Stimulated activated CD4-positive, alpha-beta T cell treated with anti-CD3 and anti-CD28 coated beads, Interleukin-1b, Interleukin-23, amount 100 ng/mL, for 24 hours (primary cell): ENCODE measurements at regions not wholly inside any gene's neighbourhood (a gene's known extent, or its start where the extent isn't known, plus 50 kb on each side); places are given as distances from the start of the nearest gene placed in this dataset.

ENCODE experiments used
- DNase-seq, 4 experiments: peaks; one replicate each; pipeline ENCODE4 v3.0.0-alpha.2; 2020; ENCODE audit warnings: low read depth in 4 of 4, low spot score in 1 of 4

DNA sequence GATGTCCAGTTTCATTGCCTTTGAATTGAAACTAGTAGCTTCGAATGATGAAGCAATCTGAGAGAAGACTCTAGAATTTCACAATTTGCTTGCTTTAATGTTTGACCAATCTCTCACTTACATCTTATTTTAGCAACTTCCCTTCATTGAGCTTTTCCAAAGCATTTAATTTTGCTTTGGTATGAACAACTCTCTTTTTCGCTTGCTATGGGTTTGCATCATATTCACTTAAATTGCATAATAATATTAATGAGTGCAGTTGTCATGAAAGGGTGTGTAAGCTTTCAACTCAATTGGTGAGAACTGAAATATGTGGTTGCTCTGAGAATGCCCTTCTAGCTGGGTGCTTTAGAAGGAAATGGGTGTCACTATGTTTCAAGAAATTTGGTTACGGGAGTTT, 309.2 kb downstream of the HLX start:
- no peak for DNase-seq

- DNase-seq, result no peak
These were observed 311.0 kb downstream of the HLX start for GRCh38 chr1:221190249-221190648.

DNA sequence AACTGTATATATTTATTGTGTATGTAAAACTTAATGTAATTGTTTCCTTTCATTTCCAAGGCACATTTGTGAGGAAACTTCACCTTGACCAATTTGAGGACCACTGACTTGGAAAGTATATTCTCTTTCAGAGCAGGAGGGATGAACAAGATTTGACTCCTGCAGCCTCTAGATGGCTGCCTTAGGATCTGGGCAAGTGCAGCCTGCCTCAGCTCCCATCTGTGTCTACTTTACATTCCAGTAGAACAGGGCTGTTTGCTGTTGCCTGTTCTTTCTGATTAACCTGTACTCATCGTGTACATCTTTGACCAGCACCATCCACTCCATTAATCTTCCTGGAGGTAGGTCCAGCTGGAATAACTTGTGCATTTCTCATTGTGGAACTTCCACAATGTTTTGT, 312.8 kb downstream of the HLX start:
- no peak for DNase-seq

DNA sequence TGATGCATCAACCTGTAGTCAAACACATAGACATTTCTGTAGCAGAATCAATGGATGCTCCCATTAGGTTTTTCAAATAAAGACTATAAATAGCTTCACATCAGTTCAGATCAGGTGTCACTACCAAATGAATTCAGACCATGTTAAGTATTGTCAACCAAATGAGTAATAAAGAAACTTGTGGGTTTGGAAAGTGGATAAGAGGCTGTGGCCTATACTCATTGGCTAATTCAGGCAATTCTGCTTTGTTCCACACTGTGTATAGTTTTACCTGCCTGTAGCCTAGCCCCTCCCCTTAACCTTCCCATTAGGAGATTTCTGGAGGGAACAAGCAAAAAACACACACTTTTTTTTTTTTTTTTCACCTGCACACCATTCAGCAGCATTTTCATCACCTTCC, 321.2 kb downstream of the HLX start:
- DNase-seq, result no peak

DNA sequence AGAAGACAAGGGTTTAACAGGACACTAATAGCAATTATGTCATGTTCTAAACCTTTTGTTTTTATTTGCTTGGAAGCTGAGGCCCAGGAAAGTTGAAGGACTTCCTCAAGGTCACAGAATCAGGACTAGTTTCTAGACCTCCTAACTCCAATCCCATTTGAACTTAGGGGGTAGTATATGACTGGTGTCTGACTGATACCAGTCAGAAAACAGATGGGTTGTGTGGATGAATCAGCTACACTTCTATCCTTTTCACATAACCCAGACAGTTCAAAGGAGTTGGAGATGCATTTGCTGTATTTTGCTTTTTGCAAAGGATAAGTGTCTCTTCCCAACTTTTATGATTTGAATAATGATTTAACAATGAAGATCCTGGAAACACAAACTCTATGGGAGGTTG, 322.5 kb downstream of the HLX start:
- DNase-seq, result no peak

GRCh38 chr1:221203224-221204054, 324.2 kb downstream of the HLX start:
- DNase-seq, result peak; percentile 48 to 54 (median 52)

- no peak for DNase-seq
These were observed 325.0 kb downstream of the HLX start for GRCh38 chr1:221204055-221204833.

GRCh38 chr1:221206076-221206475, 326.8 kb downstream of the HLX start:
- no peak for DNase-seq

- DNase-seq, result no peak
These were observed 333.7 kb downstream of the HLX start for GRCh38 chr1:221212926-221213325.

DNA sequence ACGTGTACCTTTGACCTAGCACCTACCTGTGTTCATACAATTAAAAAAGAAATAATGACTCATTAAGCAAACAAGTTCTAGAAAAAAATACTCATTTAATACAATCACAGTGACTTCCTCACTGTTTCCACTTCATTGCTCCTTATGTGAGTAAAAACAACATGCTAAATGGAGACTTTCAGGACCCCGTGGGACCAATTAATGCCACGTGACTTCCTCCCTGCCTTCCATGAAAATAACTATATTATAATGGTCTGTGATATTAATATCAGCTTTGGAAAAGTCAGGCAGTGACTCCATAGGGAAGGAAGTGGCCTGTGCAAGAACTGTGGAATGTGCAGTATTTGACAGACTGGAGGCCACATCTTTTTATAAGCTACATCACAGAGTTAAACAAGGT, 337.8 kb downstream of the HLX start:
- DNase-seq, result no peak

DNA sequence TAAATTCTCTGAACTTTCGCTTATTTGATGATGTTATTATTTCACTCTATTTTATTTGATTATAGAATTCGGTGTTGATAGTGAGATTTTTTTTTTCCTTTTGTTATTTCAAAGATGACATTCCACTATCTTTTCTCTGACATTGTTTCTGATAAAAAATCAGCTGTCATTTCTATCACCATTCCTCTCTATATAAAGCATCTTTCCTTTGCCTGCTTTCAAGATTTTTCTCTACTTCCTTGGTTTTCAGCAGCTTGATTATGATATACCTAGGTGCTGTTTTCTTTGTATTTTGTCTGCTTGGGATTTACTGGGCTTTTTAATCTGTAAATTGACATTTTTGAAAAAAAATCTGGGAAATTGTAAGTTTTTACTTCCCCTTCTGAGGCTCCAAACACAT, 344.0 kb downstream of the HLX start:
- no peak for DNase-seq

DNA sequence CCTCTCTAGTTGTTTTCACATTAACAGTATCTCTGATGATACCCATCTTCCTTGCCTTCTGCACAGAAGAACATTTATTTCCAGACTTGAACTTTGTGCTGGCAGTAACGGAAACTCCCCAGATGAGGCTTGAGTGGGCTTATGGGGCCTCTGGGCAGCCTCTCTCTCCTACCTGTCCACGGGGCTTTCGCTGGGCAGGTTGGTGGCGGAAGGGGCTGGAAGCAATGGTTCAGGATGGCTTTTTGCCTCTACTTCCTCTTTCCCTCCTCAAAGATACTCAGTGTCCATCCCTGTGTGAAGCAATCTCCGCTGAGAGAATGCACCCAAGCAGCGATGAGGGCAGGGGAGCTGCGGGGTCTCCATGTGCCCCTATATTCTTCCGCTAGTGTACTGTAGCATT, 348.2 kb downstream of the HLX start:
- DNase-seq, result no peak

DNA sequence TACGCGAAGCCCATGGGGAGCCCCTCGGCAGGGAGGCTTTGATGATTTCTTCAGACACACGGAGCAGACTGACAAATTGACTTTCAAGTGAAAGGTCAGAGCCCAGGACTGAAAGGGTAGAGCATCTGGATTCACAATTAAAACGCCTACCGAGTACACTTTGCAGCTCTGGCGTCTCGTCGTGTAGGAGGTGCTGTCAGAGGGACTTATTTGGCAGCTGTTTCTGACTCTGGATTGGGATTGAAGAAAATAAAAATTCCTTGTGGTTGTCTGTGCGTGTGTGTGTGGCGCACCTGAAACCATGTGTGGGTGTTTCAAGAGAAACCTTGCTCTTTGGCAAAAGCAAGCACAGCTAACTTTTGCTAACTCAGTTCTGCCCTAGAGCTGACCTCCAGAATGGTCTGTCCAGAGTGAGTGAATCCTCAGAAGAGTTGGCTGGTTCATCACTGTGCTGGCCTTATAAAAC, 348.7 kb downstream of the HLX start:
- no peak for DNase-seq

- no peak for DNase-seq
These were observed 349.4 kb downstream of the HLX start for GRCh38 chr1:221228594-221228993.

DNA sequence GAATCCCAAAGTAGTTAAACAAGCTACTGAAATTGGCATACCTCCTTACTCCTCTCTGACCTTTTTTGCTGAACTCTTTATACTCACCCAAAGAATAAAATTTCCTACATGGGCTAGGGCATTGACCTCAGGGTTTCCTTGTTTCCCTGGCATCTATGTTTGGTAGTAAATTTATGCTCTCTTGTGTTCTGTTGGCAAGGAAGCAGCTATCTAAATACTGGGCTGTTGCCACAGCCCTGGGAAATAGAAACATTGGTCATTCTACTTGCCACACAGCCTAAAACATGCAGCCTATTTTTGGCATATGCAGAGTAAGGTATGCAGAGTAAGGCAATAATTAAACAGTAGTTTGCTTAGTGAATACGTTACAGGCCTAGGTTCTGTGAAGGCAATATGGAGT, 351.4 kb downstream of the HLX start:
- no peak for DNase-seq

GRCh38 chr1:221234791-221235190, 355.5 kb downstream of the HLX start:
- no peak for DNase-seq

GRCh38 chr1:221237587-221237986, 358.3 kb downstream of the HLX start:
- DNase-seq, result no peak

GRCh38 chr1:221239181-221239580, 359.9 kb downstream of the HLX start:
- DNase-seq, result no peak

DNA sequence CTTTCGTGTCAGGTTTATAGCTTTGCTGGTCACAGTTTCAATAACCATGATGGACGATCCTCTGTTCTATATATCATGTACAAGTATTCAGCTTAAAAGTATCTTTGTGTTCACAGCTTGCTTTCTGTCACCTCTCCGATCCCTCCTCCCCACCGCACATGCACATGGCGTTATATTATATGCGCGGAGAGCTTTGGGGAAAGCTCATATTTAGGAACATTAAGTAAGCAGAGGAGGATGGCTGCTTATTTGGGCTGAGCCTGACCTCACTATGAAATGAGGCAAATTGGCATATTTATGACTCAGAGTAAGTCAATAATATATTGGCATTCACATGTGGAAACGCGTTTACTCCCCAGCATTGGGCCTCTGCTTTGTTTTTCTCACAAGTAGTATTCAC, 360.5 kb downstream of the HLX start:
- no peak for DNase-seq

- no peak for DNase-seq
These were observed 361.4 kb downstream of the HLX start for GRCh38 chr1:221240690-221241089.

- DNase-seq, result no peak
These were observed 361.9 kb downstream of the HLX start for GRCh38 chr1:221241157-221241556.

GRCh38 chr1:221241592-221241991, 362.3 kb downstream of the HLX start:
- no peak for DNase-seq
